SU-DHL-6 (cell line): ENCODE measurements at regions not wholly inside any gene's neighbourhood (a gene's known extent, or its start where the extent isn't known, plus 50 kb on each side); places are given as distances from the start of the nearest gene placed in this dataset.

Source experiments
- H2AFZ ChIP-seq: fragments of 200-600 bp; sonication (generic); 2 replicates; pipeline ENCODE4 v1.6.1; 2014; ENCODE audit warnings: low read depth, mild to moderate bottlenecking, moderate library complexity, mixed read lengths, antibody characterized with exemption, low read length; ENCODE audit not compliant: severe bottlenecking
- H3F3A ChIP-seq: fragments of 200-600 bp; shearing (Covaris generic); 2 replicates; pipeline ENCODE4 v1.6.0; 2016; ENCODE audit warnings: antibody characterized with exemption, mild to moderate bottlenecking; ENCODE audit not compliant: insufficient read depth
- H3K27ac ChIP-seq: fragments of 200-600 bp; sonication (generic); 2 replicates; pipeline ENCODE4 v1.5.1; 2016; ENCODE audit warnings: low read depth, mild to moderate bottlenecking, low read length, moderate library complexity, mixed read lengths
- H3K27me3 ChIP-seq: fragments of 200-600 bp; sonication (generic), shearing (Covaris generic); 2 replicates; pipeline ENCODE4 v1.6.0; 2014; ENCODE audit warnings: mild to moderate bottlenecking, low read length
- H3K36me3 ChIP-seq: fragments of 200-600 bp; sonication (generic); 2 replicates; pipeline ENCODE4 v1.6.1; 2014; ENCODE audit warnings: mild to moderate bottlenecking, low read length, mixed read lengths
- H3K4me2 ChIP-seq: fragments of 300-600, 200-600 bp; shearing (Covaris generic), sonication (generic); 2 replicates; pipeline ENCODE4 v1.6.0; 2014; ENCODE audit warnings: low read length, low read depth, mild to moderate bottlenecking; ENCODE audit not compliant: poor library complexity, severe bottlenecking
- H3K4me3 ChIP-seq: fragments of 200-600 bp; sonication (generic); 2 replicates; pipeline ENCODE4 v1.5.1; 2014; ENCODE audit warnings: antibody characterized with exemption, low read length, mild to moderate bottlenecking, mixed read lengths; ENCODE audit not compliant: insufficient read depth, poor library complexity, severe bottlenecking
- H3K79me2 ChIP-seq: fragments of 200-600 bp; sonication (generic); 2 replicates; pipeline ENCODE4 v1.6.1; 2014; ENCODE audit warnings: mild to moderate bottlenecking, low read length, moderate library complexity; ENCODE audit not compliant: insufficient read depth
- H3K9ac ChIP-seq: fragments of 200-600 bp; sonication (generic); 2 replicates; pipeline ENCODE4 v1.7.0; 2014; ENCODE audit warnings: mild to moderate bottlenecking, low read length
- H3K9me2 ChIP-seq: fragments of 200-600 bp; sonication (generic); replicated peaks from 2 replicates; pipeline ENCODE4 v1.6.1; 2014; ENCODE audit warnings: low read length; ENCODE audit not compliant: insufficient read depth
- H3K9me3 ChIP-seq: fragments of 200-600 bp; sonication (generic); 2 replicates; pipeline ENCODE4 v1.6.1; 2014; ENCODE audit warnings: low read length, mixed read lengths; ENCODE audit not compliant: insufficient read depth
- H4K20me1 ChIP-seq: fragments of 200-600 bp; sonication (generic); 2 replicates; pipeline ENCODE4 v1.6.1; 2014; ENCODE audit warnings: low read depth, mild to moderate bottlenecking, antibody characterized with exemption, low read length, moderate library complexity, mixed read lengths
- CTCF ChIP-seq: fragments of 200-600 bp; sonication (generic); IDR thresholded peaks from one replicate; pipeline ENCODE4 v1.5.1; 2017; ENCODE audit warnings: antibody characterized with exemption, mild to moderate bottlenecking, low read length, moderate library complexity; ENCODE audit not compliant: insufficient read depth, poor library complexity, severe bottlenecking
- EZH2phosphoT487 ChIP-seq: fragments of 200-600 bp; sonication (generic), shearing (Covaris generic); conservative IDR thresholded peaks from 2 replicates; pipeline ENCODE4 v1.6.1; 2018; ENCODE audit warnings: mild to moderate bottlenecking, antibody characterized with exemption, low read length, moderate library complexity, mixed read lengths

DNA sequence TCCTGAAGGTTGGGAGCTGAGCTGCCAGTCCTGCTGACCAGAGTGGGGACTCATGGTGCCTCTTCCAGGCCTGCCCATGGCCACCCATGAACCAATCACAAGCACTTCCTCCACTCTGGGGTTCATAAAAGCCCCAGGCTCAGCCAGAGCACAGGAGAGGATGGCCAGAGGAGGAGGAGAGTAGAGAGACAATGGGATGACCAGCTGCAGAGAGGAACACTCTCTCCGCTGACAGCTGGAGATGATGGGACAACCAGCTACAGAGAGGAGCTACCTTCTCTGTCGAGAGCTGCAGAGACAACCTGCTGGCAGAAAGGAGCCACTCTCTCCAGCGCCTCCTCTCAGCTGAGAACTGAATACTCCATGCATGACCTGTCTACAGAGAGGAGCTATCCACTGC, 886.1 kb downstream of the BCL11B start:
- TF ChIP-seq EZH2phosphoT487 (no peak), CTCF (no peak)
- Histone ChIP-seq H3K9ac (no peak overlapping the region), H3K36me3 (no peaks in the 10 kb centered on the region), H3K4me2 (no peak overlapping the region), H4K20me1 (no peaks in the 10 kb centered on the region), H3K4me3 (no peak overlapping the region), H3K27me3 (no peaks in the 10 kb centered on the region), H3K9me3 (no peaks in the 10 kb centered on the region), H3K79me2 (no peaks in the 10 kb centered on the region), H3K9me2 (no peaks in the 10 kb centered on the region), H3F3A (no peaks in the 10 kb centered on the region), H3K27ac (no peak overlapping the region), H2AFZ (no peak overlapping the region)

DNA sequence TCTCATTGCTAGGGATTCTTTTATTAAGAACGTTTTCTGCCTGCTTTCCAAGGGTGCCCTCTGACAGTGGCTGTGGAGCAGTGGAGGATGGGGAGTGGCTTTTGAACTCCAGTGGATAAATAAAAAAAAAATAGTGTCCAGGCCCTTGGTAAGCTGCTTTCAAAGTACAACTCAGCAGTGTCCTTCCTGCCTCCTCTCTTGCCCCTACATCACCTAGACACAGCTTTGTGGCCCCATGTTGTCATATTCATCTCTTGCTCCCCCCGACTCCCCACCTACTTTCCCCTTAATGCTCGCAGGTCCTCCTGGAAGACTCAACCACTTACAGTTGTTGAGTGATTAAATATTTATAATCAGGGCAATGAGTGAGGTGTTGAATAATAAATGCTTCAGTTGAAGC, 880.9 kb downstream of the BCL11B start:
- no peak overlapping the region for H2AFZ ChIP-seq
- no peaks in the 10 kb centered on the region for H4K20me1 ChIP-seq
- no peaks in the 10 kb centered on the region for H3K36me3 ChIP-seq
- H3K4me3 ChIP-seq = no peak overlapping the region
- H3K9ac ChIP-seq = no peak overlapping the region
- H3K79me2 ChIP-seq = no peaks in the 10 kb centered on the region
- H3K9me2 ChIP-seq = no peaks in the 10 kb centered on the region
- no peak overlapping the region for H3K27ac ChIP-seq
- no peaks in the 10 kb centered on the region for H3F3A ChIP-seq
- no peak for TF ChIP-seq CTCF
- no peak for TF ChIP-seq EZH2phosphoT487
- no peak overlapping the region for H3K4me2 ChIP-seq
- no peaks in the 10 kb centered on the region for H3K27me3 ChIP-seq
- H3K9me3 ChIP-seq = no peaks in the 10 kb centered on the region

GRCh38 chr14:98393527-98393926, 878.5 kb downstream of the BCL11B start:
- Histone ChIP-seq H3K36me3 (no peaks in the 10 kb centered on the region), H3K4me2 (no peak overlapping the region), H3F3A (no peaks in the 10 kb centered on the region), H4K20me1 (no peaks in the 10 kb centered on the region), H3K9me2 (no peaks in the 10 kb centered on the region), H3K27me3 (no peaks in the 10 kb centered on the region), H3K4me3 (no peak overlapping the region), H3K79me2 (no peaks in the 10 kb centered on the region), H3K27ac (no peak overlapping the region), H3K9ac (no peak overlapping the region), H3K9me3 (no peaks in the 10 kb centered on the region), H2AFZ (no peak overlapping the region)
- TF ChIP-seq CTCF (no peak), EZH2phosphoT487 (no peak)

GRCh38 chr14:98404811-98405210, 867.2 kb downstream of the BCL11B start:
- Histone ChIP-seq H3K36me3 (no peaks in the 10 kb centered on the region), H3K27ac (no peak overlapping the region), H3K4me2 (no peak overlapping the region), H3K9ac (no peak overlapping the region), H3K27me3 (no peaks in the 10 kb centered on the region), H3K9me2 (no peaks in the 10 kb centered on the region), H4K20me1 (no peaks in the 10 kb centered on the region), H2AFZ (no peak overlapping the region), H3K9me3 (no peaks in the 10 kb centered on the region), H3K4me3 (no peak overlapping the region), H3K79me2 (no peaks in the 10 kb centered on the region), H3F3A (no peaks in the 10 kb centered on the region)
- TF ChIP-seq CTCF = no peak
- TF ChIP-seq EZH2phosphoT487 = no peak
